Stimulated activated CD4-positive, alpha-beta T cell treated with anti-CD3 and anti-CD28 coated beads, Interleukin-12 subunit alpha, Interleukin-12 subunit beta, amount 100 ng/mL, for 48 hours (primary cell): ENCODE measurements at regions not wholly inside any gene's neighbourhood (a gene's known extent, or its start where the extent isn't known, plus 50 kb on each side); places are given as distances from the start of the nearest gene placed in this dataset.
"Not testable (repeated sequence)": the region's sequence is repeated elsewhere in the genome, so short reads cannot be mapped to it uniquely, and the experiment has no call there.

Experiments
- DNase-seq, 3 donors: peaks; one replicate each; pipeline ENCODE4 v3.0.0-alpha.2; 2020; ENCODE audit warnings: low read depth in 2 of 3, low spot score in 1 of 3

GRCh38 chr4:123624959-123625358, 228.4 kb downstream of the SPRY1 start:
- no peak for DNase-seq

GRCh38 chr4:123628288-123628687, 231.7 kb downstream of the SPRY1 start:
- DNase-seq: no peak

GRCh38 chr4:123631786-123632692, 235.4 kb downstream of the SPRY1 start:
- no peak for DNase-seq

- DNase-seq: no peak
Observed at GRCh38 chr4:123632693-123633030, 236.1 kb downstream of the SPRY1 start.

- DNase-seq: no peak
Observed at GRCh38 chr4:123638834-123639233, 242.2 kb downstream of the SPRY1 start.

- no peak for DNase-seq
Observed at GRCh38 chr4:123640271-123640670, 243.7 kb downstream of the SPRY1 start.

- no peak for DNase-seq
Observed at GRCh38 chr4:123640824-123641223, 244.2 kb downstream of the SPRY1 start.

GRCh38 chr4:123643691-123644090, 247.1 kb downstream of the SPRY1 start:
- no peak for DNase-seq

- no peak for DNase-seq
Observed at GRCh38 chr4:123649250-123649644, 252.7 kb downstream of the SPRY1 start.

GRCh38 chr4:123649645-123650391, 253.2 kb downstream of the SPRY1 start:
- DNase-seq: no peak

- DNase-seq: no peak
Observed at GRCh38 chr4:123651066-123651465, 254.5 kb downstream of the SPRY1 start.

GRCh38 chr4:123651536-123652180, 255.1 kb downstream of the SPRY1 start:
- no peak for DNase-seq

- DNase-seq: no peak
Observed at GRCh38 chr4:123652476-123652875, 255.9 kb downstream of the SPRY1 start.

GRCh38 chr4:123653236-123653635, 256.6 kb downstream of the SPRY1 start:
- DNase-seq: no peak

- DNase-seq: not testable (repeated sequence)
Observed at GRCh38 chr4:123656746-123657294, 260.2 kb downstream of the SPRY1 start.

- DNase-seq: not testable (repeated sequence)
Observed at GRCh38 chr4:123657606-123658005, 261.0 kb downstream of the SPRY1 start.

- no peak for DNase-seq
Observed at GRCh38 chr4:123659262-123659661, 262.7 kb downstream of the SPRY1 start.

GRCh38 chr4:123659730-123660129, 263.1 kb downstream of the SPRY1 start:
- no peak for DNase-seq

- DNase-seq: no peak
Observed at GRCh38 chr4:123661080-123661737, 264.6 kb downstream of the SPRY1 start.

GRCh38 chr4:123662827-123663226, 266.2 kb downstream of the SPRY1 start:
- DNase-seq: no peak

- no peak for DNase-seq
Observed at GRCh38 chr4:123666486-123666885, 269.9 kb downstream of the SPRY1 start.
